SH-SY5Y (cell line): ENCODE measurements at regions not wholly inside any gene's neighbourhood (a gene's known extent, or its start where the extent isn't known, plus 50 kb on each side); places are given as distances from the start of the nearest gene placed in this dataset.

ENCODE experiments used
- GATA2 ChIP-seq: IDR thresholded peaks from 2 replicates; pipeline ENCODE4 v1.6.1; 2011; ENCODE audit warnings: mild to moderate bottlenecking, low read depth, low read length
- GATA3 ChIP-seq: IDR thresholded peaks from 2 replicates; pipeline ENCODE4 v1.6.1; 2011; ENCODE audit warnings: low read depth, mild to moderate bottlenecking, low read length, moderate library complexity

- peak; percentile 48 for TF ChIP-seq GATA2
- no peak for TF ChIP-seq GATA3
These were observed 225.4 kb upstream of the TSHZ2 start for GRCh38 chr20:52746770-52747169.
